ENCODE measurements at regions not wholly inside any gene's neighbourhood (a gene's known extent, or its start where the extent isn't known, plus 50 kb on each side); places are given as distances from the start of the nearest gene placed in this dataset.

GRCh38 chr2:122218596-122218995, 463.1 kb downstream of the TSN start:
- DNase-seq: no peak
- Histone ChIP-seq H3K4me2 (ENCODE audit: unreplicated experiment) (no peak overlapping the region), H3K27me3 (replicated peaks; ENCODE audit: insufficient read depth) (no peaks in the 10 kb centered on the region), H3K4me1 (ENCODE audit: insufficient read depth) (no peaks in the 10 kb centered on the region), H3K4me3 (no peak overlapping the region), H3K36me3 (ENCODE audit: low read depth) (no peaks in the 10 kb centered on the region), H4K20me1 (ENCODE audit: insufficient read depth) (no peaks in the 10 kb centered on the region), H3K9ac (no peak overlapping the region), H3K9me3 (ENCODE audit: low read depth) (no peaks in the 10 kb centered on the region), H3K9me2 (ENCODE audit: insufficient read depth) (no peaks in the 10 kb centered on the region), H2AFZ (no peak overlapping the region), H3K27ac (no peak overlapping the region), H3F3A (ENCODE audit: insufficient read depth) (no peaks in the 10 kb centered on the region), H3K79me2 (ENCODE audit: insufficient read depth) (no peaks in the 10 kb centered on the region)
- WGBS, 2 experiments (ENCODE audit: low coverage in 1 of 2, low lambda C conversion rate in 2 of 2, missing lambda C conversion rate in 2 of 2): 42 to 52% methylated on average over 8 of the region's 8 CpGs
- in situ Hi-C loops (cut with MboI): no loop called here
- TF ChIP-seq EZH2phosphoT487 (IDR thresholded peaks at IDR 0.05; ENCODE audit: insufficient read depth, low read depth) (no peak), EZH2 (IDR thresholded peaks at IDR 0.05; ENCODE audit: insufficient read depth, poor library complexity, severe bottlenecking) (no peak)

GRCh38 chr2:122219504-122219903, 464.1 kb downstream of the TSN start:
- H3K4me1 ChIP-seq (ENCODE audit: insufficient read depth): no peaks in the 10 kb centered on the region
- no peak overlapping the region for H3K27ac ChIP-seq
- no peaks in the 10 kb centered on the region for H4K20me1 ChIP-seq (ENCODE audit: insufficient read depth)
- H3F3A ChIP-seq (ENCODE audit: insufficient read depth): no peaks in the 10 kb centered on the region
- no peaks in the 10 kb centered on the region for H3K79me2 ChIP-seq (ENCODE audit: insufficient read depth)
- H3K9me3 ChIP-seq (ENCODE audit: low read depth): no peaks in the 10 kb centered on the region
- no peak overlapping the region for H3K4me3 ChIP-seq
- DNase-seq: no peak
- H3K9me2 ChIP-seq (ENCODE audit: insufficient read depth): no peaks in the 10 kb centered on the region
- no peak for TF ChIP-seq EZH2phosphoT487 (IDR thresholded peaks at IDR 0.05; ENCODE audit: insufficient read depth, low read depth)
- no peak for TF ChIP-seq EZH2 (IDR thresholded peaks at IDR 0.05; ENCODE audit: insufficient read depth, poor library complexity, severe bottlenecking)
- no peaks in the 10 kb centered on the region for H3K36me3 ChIP-seq (ENCODE audit: low read depth)
- no peak overlapping the region for H3K4me2 ChIP-seq (ENCODE audit: unreplicated experiment)
- WGBS, 2 experiments (ENCODE audit: low coverage in 1 of 2, low lambda C conversion rate in 2 of 2, missing lambda C conversion rate in 2 of 2): 67 to 74% methylated on average over 9 of the region's 9 CpGs
- no peak overlapping the region for H2AFZ ChIP-seq
- H3K9ac ChIP-seq: no peak overlapping the region
- in situ Hi-C loops (cut with MboI): no loop called here
- H3K27me3 ChIP-seq (replicated peaks; ENCODE audit: insufficient read depth): no peaks in the 10 kb centered on the region

GRCh38 chr2:122221665-122222064, 466.2 kb downstream of the TSN start:
- Histone ChIP-seq H3K36me3 (ENCODE audit: low read depth) (no peaks in the 10 kb centered on the region), H3K4me3 (no peak overlapping the region), H4K20me1 (ENCODE audit: insufficient read depth) (no peaks in the 10 kb centered on the region), H3K79me2 (ENCODE audit: insufficient read depth) (no peaks in the 10 kb centered on the region), H3K27ac (no peak overlapping the region), H3K9me3 (ENCODE audit: low read depth) (no peaks in the 10 kb centered on the region), H3K27me3 (replicated peaks; ENCODE audit: insufficient read depth) (no peaks in the 10 kb centered on the region), H3K4me2 (ENCODE audit: unreplicated experiment) (no peak overlapping the region), H3K9ac (no peak overlapping the region), H3F3A (ENCODE audit: insufficient read depth) (no peaks in the 10 kb centered on the region), H3K4me1 (ENCODE audit: insufficient read depth) (no peaks in the 10 kb centered on the region), H3K9me2 (ENCODE audit: insufficient read depth) (no peaks in the 10 kb centered on the region), H2AFZ (no peak overlapping the region)
- TF ChIP-seq EZH2 (IDR thresholded peaks at IDR 0.05; ENCODE audit: insufficient read depth, poor library complexity, severe bottlenecking) (no peak), EZH2phosphoT487 (IDR thresholded peaks at IDR 0.05; ENCODE audit: insufficient read depth, low read depth) (no peak)
- in situ Hi-C loops (cut with MboI): no loop called here
- 74 to 84% methylated on average over 3 of the region's 3 CpGs for WGBS, 2 experiments (ENCODE audit: low coverage in 1 of 2, low lambda C conversion rate in 2 of 2, missing lambda C conversion rate in 2 of 2)
- DNase-seq: no peak

- Histone ChIP-seq H3K36me3 (ENCODE audit: low read depth) (no peaks in the 10 kb centered on the region), H3K27me3 (replicated peaks; ENCODE audit: insufficient read depth) (no peaks in the 10 kb centered on the region), H2AFZ (no peak overlapping the region), H4K20me1 (ENCODE audit: insufficient read depth) (no peaks in the 10 kb centered on the region), H3K4me2 (ENCODE audit: unreplicated experiment) (no peak overlapping the region), H3K79me2 (ENCODE audit: insufficient read depth) (no peaks in the 10 kb centered on the region), H3K27ac (no peak overlapping the region), H3K9me2 (ENCODE audit: insufficient read depth) (no peaks in the 10 kb centered on the region), H3K9me3 (ENCODE audit: low read depth) (no peaks in the 10 kb centered on the region), H3K4me1 (ENCODE audit: insufficient read depth) (peaks cover 6% of the 10 kb centered on the region; the same call in 1 of the 2 replicates), H3F3A (ENCODE audit: insufficient read depth) (no peaks in the 10 kb centered on the region), H3K4me3 (no peak overlapping the region), H3K9ac (no peak overlapping the region)
- no peak for DNase-seq
- in situ Hi-C loops (cut with MboI): no loop called here
- TF ChIP-seq EZH2 (IDR thresholded peaks at IDR 0.05; ENCODE audit: insufficient read depth, poor library complexity, severe bottlenecking): no peak
- no peak for TF ChIP-seq EZH2phosphoT487 (IDR thresholded peaks at IDR 0.05; ENCODE audit: insufficient read depth, low read depth)
- WGBS, 2 experiments (ENCODE audit: low coverage in 1 of 2, low lambda C conversion rate in 2 of 2, missing lambda C conversion rate in 2 of 2): 60 to 68% methylated on average over 7 of the region's 7 CpGs
These were observed 475.8 kb downstream of the TSN start for GRCh38 chr2:122231296-122231695.

- Histone ChIP-seq H4K20me1 (ENCODE audit: insufficient read depth) (no peaks in the 10 kb centered on the region), H3K4me3 (no peak overlapping the region), H3K36me3 (ENCODE audit: low read depth) (no peaks in the 10 kb centered on the region), H3K4me2 (ENCODE audit: unreplicated experiment) (no peak overlapping the region), H3K27me3 (replicated peaks; ENCODE audit: insufficient read depth) (no peaks in the 10 kb centered on the region), H3K9me2 (ENCODE audit: insufficient read depth) (no peaks in the 10 kb centered on the region), H3F3A (ENCODE audit: insufficient read depth) (peaks cover 8% of the 10 kb centered on the region; the same call in 1 of the 2 replicates), H3K9ac (no peak overlapping the region), H3K9me3 (ENCODE audit: low read depth) (no peaks in the 10 kb centered on the region), H3K4me1 (ENCODE audit: insufficient read depth) (peaks cover 7% of the 10 kb centered on the region; the same call in 1 of the 2 replicates), H3K27ac (no peak overlapping the region), H2AFZ (no peak overlapping the region), H3K79me2 (ENCODE audit: insufficient read depth) (no peaks in the 10 kb centered on the region)
- in situ Hi-C loops (cut with MboI): no loop called here
- TF ChIP-seq EZH2 (IDR thresholded peaks at IDR 0.05; ENCODE audit: insufficient read depth, poor library complexity, severe bottlenecking) (no peak), EZH2phosphoT487 (IDR thresholded peaks at IDR 0.05; ENCODE audit: insufficient read depth, low read depth) (no peak)
- WGBS, 2 experiments (ENCODE audit: low coverage in 1 of 2, low lambda C conversion rate in 2 of 2, missing lambda C conversion rate in 2 of 2): 35 to 63% methylated on average over 1 of the region's 1 CpG
- no peak for DNase-seq
These were observed 477.9 kb downstream of the TSN start for GRCh38 chr2:122233372-122233771.
